ENCODE measurements at regions not wholly inside any gene's neighbourhood (a gene's known extent, or its start where the extent isn't known, plus 50 kb on each side); places are given as distances from the start of the nearest gene placed in this dataset.
"Not testable (repeated sequence)": the region's sequence is repeated elsewhere in the genome, so short reads cannot be mapped to it uniquely, and the experiment has no call there.

- no peak for DNase-seq (ENCODE audit: low read depth in 2 of 2, low spot score in 1 of 2)
Observed at GRCh38 chr18:67455890-67456501, 60.5 kb downstream of the DSEL start.

- no peak for DNase-seq (ENCODE audit: low read depth in 2 of 2, low spot score in 1 of 2)
Observed at GRCh38 chr18:67453901-67454300, 62.6 kb downstream of the DSEL start.

GRCh38 chr18:67451960-67452359, 64.6 kb downstream of the DSEL start:
- DNase-seq (ENCODE audit: low read depth in 2 of 2, low spot score in 1 of 2) = no peak

GRCh38 chr18:67451101-67451500, 65.4 kb downstream of the DSEL start:
- DNase-seq (ENCODE audit: low read depth in 2 of 2, low spot score in 1 of 2) = not testable (repeated sequence)

- DNase-seq (ENCODE audit: low read depth in 2 of 2, low spot score in 1 of 2) = no peak
Observed at GRCh38 chr18:67433971-67434370, 82.5 kb downstream of the DSEL start.

- DNase-seq (ENCODE audit: low read depth in 2 of 2, low spot score in 1 of 2) = no peak
Observed at GRCh38 chr18:67432806-67433205, 83.7 kb downstream of the DSEL start.

- no peak for DNase-seq (ENCODE audit: low read depth in 2 of 2, low spot score in 1 of 2)
Observed at GRCh38 chr18:67428805-67429204, 87.7 kb downstream of the DSEL start.

GRCh38 chr18:67428158-67428557, 88.4 kb downstream of the DSEL start:
- DNase-seq (ENCODE audit: low read depth in 2 of 2, low spot score in 1 of 2) = no peak

GRCh38 chr18:67426486-67426885, 90.0 kb downstream of the DSEL start:
- DNase-seq (ENCODE audit: low read depth in 2 of 2, low spot score in 1 of 2) = no peak

- DNase-seq (ENCODE audit: low read depth in 2 of 2, low spot score in 1 of 2) = no peak
Observed at GRCh38 chr18:67425672-67426071, 90.8 kb downstream of the DSEL start.

GRCh38 chr18:67421651-67422050, 94.9 kb downstream of the DSEL start:
- no peak for DNase-seq (ENCODE audit: low read depth in 2 of 2, low spot score in 1 of 2)

- no peak for DNase-seq (ENCODE audit: low read depth in 2 of 2, low spot score in 1 of 2)
Observed at GRCh38 chr18:67417864-67418523, 98.5 kb downstream of the DSEL start.

GRCh38 chr18:67411116-67411515, 105.4 kb downstream of the DSEL start:
- no peak for DNase-seq (ENCODE audit: low read depth in 2 of 2, low spot score in 1 of 2)

- no peak for DNase-seq (ENCODE audit: low read depth in 2 of 2, low spot score in 1 of 2)
Observed at GRCh38 chr18:67410075-67411070, 106.1 kb downstream of the DSEL start.

GRCh38 chr18:67408240-67408639, 108.3 kb downstream of the DSEL start:
- DNase-seq (ENCODE audit: low read depth in 2 of 2, low spot score in 1 of 2) = no peak

- no peak for DNase-seq (ENCODE audit: low read depth in 2 of 2, low spot score in 1 of 2)
Observed at GRCh38 chr18:67406714-67407113, 109.8 kb downstream of the DSEL start.

- no peak for DNase-seq (ENCODE audit: low read depth in 2 of 2, low spot score in 1 of 2)
Observed at GRCh38 chr18:67402543-67402942, 114.0 kb downstream of the DSEL start.

- no peak for DNase-seq (ENCODE audit: low read depth in 2 of 2, low spot score in 1 of 2)
Observed at GRCh38 chr18:67400502-67401117, 115.9 kb downstream of the DSEL start.

- no peak for DNase-seq (ENCODE audit: low read depth in 2 of 2, low spot score in 1 of 2)
Observed at GRCh38 chr18:67386032-67386431, 130.5 kb downstream of the DSEL start.

GRCh38 chr18:67385455-67385854, 131.1 kb downstream of the DSEL start:
- no peak for DNase-seq (ENCODE audit: low read depth in 2 of 2, low spot score in 1 of 2)

GRCh38 chr18:67384057-67384456, 132.5 kb downstream of the DSEL start:
- not testable (repeated sequence) for DNase-seq (ENCODE audit: low read depth in 2 of 2, low spot score in 1 of 2)
